Neural crest cell (in vitro differentiated cells): ENCODE measurements at regions not wholly inside any gene's neighbourhood (a gene's known extent, or its start where the extent isn't known, plus 50 kb on each side); places are given as distances from the start of the nearest gene placed in this dataset.

Source experiments
- DNase-seq: peaks from one replicate; pipeline ENCODE4 v3.0.0; 2021; ENCODE audit warnings: low read depth, mixed read lengths, low spot score
- H3K27ac Mint-ChIP-seq: one replicate; pipeline ENCODE4 v1.8.0; 2021; ENCODE audit warnings: mild to moderate bottlenecking, mixed read lengths; ENCODE audit not compliant: unreplicated experiment
- H3K27me3 Mint-ChIP-seq: 2 replicates; pipeline ENCODE4 v1.8.0; 2021; ENCODE audit warnings: low read depth, mild to moderate bottlenecking, mixed read lengths
- H3K36me3 Mint-ChIP-seq: 2 replicates; pipeline ENCODE4 v1.8.0; 2021; ENCODE audit warnings: low read depth, mild to moderate bottlenecking, mixed read lengths
- H3K4me1 Mint-ChIP-seq: 2 replicates; pipeline ENCODE4 v1.8.0; 2021; ENCODE audit warnings: mixed read lengths
- H3K4me3 Mint-ChIP-seq: one replicate; pipeline ENCODE4 v1.8.0; 2021; ENCODE audit warnings: mild to moderate bottlenecking, mixed read lengths
- H3K9me3 Mint-ChIP-seq: 2 replicates; pipeline ENCODE4 v1.8.0; 2021; ENCODE audit warnings: mixed read lengths
- CTCF ChIP-seq: fragments of 200-600 bp; sonication (generic); conservative IDR thresholded peaks from 2 replicates; pipeline ENCODE4 v1.5.0; 2021; ENCODE audit warnings: antibody characterized with exemption, mild to moderate bottlenecking

- DNase-seq: no peak
- H3K27ac Mint-ChIP-seq: no peak overlapping the region
- no peak overlapping the region for H3K4me3 Mint-ChIP-seq
- H3K9me3 Mint-ChIP-seq: no peaks in the 10 kb centered on the region
- peaks cover 3% of the 10 kb centered on the region for H3K4me1 Mint-ChIP-seq
- no peak for TF ChIP-seq CTCF
- H3K27me3 Mint-ChIP-seq: no peaks in the 10 kb centered on the region
- no peaks in the 10 kb centered on the region for H3K36me3 Mint-ChIP-seq
These were observed 89.7 kb upstream of the SLC4A7 start for GRCh38 chr3:27573780-27574437.

DNA sequence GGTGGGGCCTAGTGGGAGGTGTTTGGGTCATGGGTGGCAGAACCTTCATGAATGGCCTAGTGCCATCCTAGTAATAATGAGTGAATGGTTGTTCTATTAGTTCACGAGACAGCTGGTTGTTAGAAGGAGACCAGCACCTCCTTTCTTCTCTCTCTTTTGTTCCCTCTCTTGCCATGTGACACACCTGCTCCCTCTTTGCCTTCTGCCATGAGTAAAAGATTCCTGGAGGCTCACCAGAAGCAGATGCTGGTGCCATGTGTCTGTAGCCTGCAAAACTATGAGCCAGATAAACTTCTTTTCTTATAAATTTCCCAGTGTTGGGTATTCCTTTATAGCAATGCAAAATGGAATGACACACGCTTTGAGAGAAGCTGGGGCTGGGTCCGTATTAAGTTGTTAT is 89.0 kb upstream of the SLC4A7 start:
- no peak for DNase-seq
- no peak overlapping the region for H3K4me3 Mint-ChIP-seq
- H3K36me3 Mint-ChIP-seq: no peaks in the 10 kb centered on the region
- H3K9me3 Mint-ChIP-seq: no peaks in the 10 kb centered on the region
- H3K4me1 Mint-ChIP-seq: peaks cover 3% of the 10 kb centered on the region
- no peak overlapping the region for H3K27ac Mint-ChIP-seq
- no peaks in the 10 kb centered on the region for H3K27me3 Mint-ChIP-seq
- no peak for TF ChIP-seq CTCF

GRCh38 chr3:27571345-27571744 is 87.2 kb upstream of the SLC4A7 start:
- Mint-ChIP-seq H3K36me3 (no peaks in the 10 kb centered on the region), H3K4me3 (no peak overlapping the region), H3K9me3 (no peaks in the 10 kb centered on the region), H3K4me1 (peaks cover 3% of the 10 kb centered on the region), H3K27me3 (no peaks in the 10 kb centered on the region), H3K27ac (no peak overlapping the region)
- DNase-seq: no peak
- no peak for TF ChIP-seq CTCF

- peaks cover 3% of the 10 kb centered on the region for H3K4me1 Mint-ChIP-seq
- DNase-seq: no peak
- peak overlapping the region; percentile 57 for H3K27ac Mint-ChIP-seq
- no peak for TF ChIP-seq CTCF
- no peaks in the 10 kb centered on the region for H3K27me3 Mint-ChIP-seq
- no peak overlapping the region for H3K4me3 Mint-ChIP-seq
- no peaks in the 10 kb centered on the region for H3K9me3 Mint-ChIP-seq
- H3K36me3 Mint-ChIP-seq: no peaks in the 10 kb centered on the region
These were observed 86.4 kb upstream of the SLC4A7 start for GRCh38 chr3:27570421-27571106.

- H3K4me3 Mint-ChIP-seq: no peak overlapping the region
- TF ChIP-seq CTCF: no peak
- H3K4me1 Mint-ChIP-seq: peaks cover 7% of the 10 kb centered on the region
- DNase-seq: no peak
- no peak overlapping the region for H3K27ac Mint-ChIP-seq
- H3K27me3 Mint-ChIP-seq: no peaks in the 10 kb centered on the region
- no peaks in the 10 kb centered on the region for H3K36me3 Mint-ChIP-seq
- no peaks in the 10 kb centered on the region for H3K9me3 Mint-ChIP-seq
These were observed 84.2 kb upstream of the SLC4A7 start for GRCh38 chr3:27568393-27568792.
